Calu3 (cell line): ENCODE measurements at regions not wholly inside any gene's neighbourhood (a gene's known extent, or its start where the extent isn't known, plus 50 kb on each side); places are given as distances from the start of the nearest gene placed in this dataset.
"Not testable (repeated sequence)": the region's sequence is repeated elsewhere in the genome, so short reads cannot be mapped to it uniquely, and the experiment has no call there.

Experiments used
- BruUV-seq: library from RNA; stranded (reverse); fragments of 400-500 nt; replicated peaks from 2 replicates; lab custom pipeline; 2021; lab: Mats Ljungman, UMichigan
- CTCF ChIA-PET: fragments of 300-600 bp; sonication (Branson Sonifier 250); formaldehyde crosslinking; loops from one replicate; lab custom pipeline; 2022; ENCODE audit warnings: antibody characterized with exemption; lab: Charles Lee
- DNase-seq: peaks from one replicate; pipeline ENCODE4 v3.0.0; 2022
- H3K27ac Mint-ChIP-seq: one replicate; pipeline ENCODE4 v1.8.0; 2022; ENCODE audit warnings: mixed read lengths; ENCODE audit not compliant: unreplicated experiment
- H3K27me3 Mint-ChIP-seq: one replicate; pipeline ENCODE4 v1.8.0; 2022; ENCODE audit warnings: mixed read lengths; ENCODE audit not compliant: unreplicated experiment
- H3K36me3 Mint-ChIP-seq: one replicate; pipeline ENCODE4 v1.8.0; 2022; ENCODE audit warnings: mild to moderate bottlenecking, moderate library complexity, mixed read lengths; ENCODE audit not compliant: insufficient read depth, unreplicated experiment
- H3K4me1 Mint-ChIP-seq: one replicate; pipeline ENCODE4 v1.8.0; 2022; ENCODE audit warnings: mild to moderate bottlenecking, low read depth, mixed read lengths; ENCODE audit not compliant: unreplicated experiment
- H3K4me3 Mint-ChIP-seq: one replicate; pipeline ENCODE4 v1.8.0; 2022; ENCODE audit warnings: mild to moderate bottlenecking, low read depth, moderate library complexity, mixed read lengths; ENCODE audit not compliant: unreplicated experiment
- H3K9me3 Mint-ChIP-seq: one replicate; pipeline ENCODE4 v1.8.0; 2022; ENCODE audit warnings: low read depth, mixed read lengths; ENCODE audit not compliant: unreplicated experiment
- CTCF ChIP-seq: fragments of 200-600 bp; IDR thresholded peaks from one replicate; pipeline ENCODE4 v1.8.0; 2022; ENCODE audit warnings: antibody characterized with exemption; ENCODE audit not compliant: unreplicated experiment
- intact Hi-C: fragments of 100-400 bp; cut with micrococcal nuclease; formaldehyde crosslinking; loops from one replicate; pipeline ENCODE4 v1.10.0; 2022; ENCODE audit not compliant: unreplicated experiment

- no peak for TF ChIP-seq CTCF
- Mint-ChIP-seq H3K4me3 (no peak overlapping the region), H3K36me3 (no peaks in the 10 kb centered on the region), H3K9me3 (peaks cover 2% of the 10 kb centered on the region), H3K27me3 (no peaks in the 10 kb centered on the region), H3K27ac (no peak overlapping the region), H3K4me1 (no peaks in the 10 kb centered on the region)
- CTCF ChIA-PET = no interaction called here
- intact Hi-C loops = no loop called here
- no peak for DNase-seq
- BruUV-seq = no TSS peak
These were observed 108.9 kb downstream of the NPAP1 start for GRCh38 chr15:24784506-24784905.

GRCh38 chr15:24786347-24786746 is 110.8 kb downstream of the NPAP1 start:
- CTCF ChIA-PET = no interaction called here
- Mint-ChIP-seq H3K9me3 (peaks cover 2% of the 10 kb centered on the region), H3K27ac (no peak overlapping the region), H3K36me3 (no peaks in the 10 kb centered on the region), H3K4me3 (no peak overlapping the region), H3K4me1 (no peaks in the 10 kb centered on the region), H3K27me3 (no peaks in the 10 kb centered on the region)
- no peak for DNase-seq
- TF ChIP-seq CTCF = no peak
- BruUV-seq = no TSS peak
- intact Hi-C loops = no loop called here

GRCh38 chr15:24802624-24803023 is 127.0 kb downstream of the NPAP1 start:
- H3K27me3 Mint-ChIP-seq, H3K9me3 Mint-ChIP-seq, H3K4me1 Mint-ChIP-seq, DNase-seq, intact Hi-C loops, H3K4me3 Mint-ChIP-seq, H3K36me3 Mint-ChIP-seq, BruUV-seq, H3K27ac Mint-ChIP-seq: not testable (repeated sequence)
- CTCF ChIA-PET = interaction anchor here (0.5 kb wide), 1 partner anchor 41 kb away, joined by 7 read pairs; no protein-coding TSS in a partner anchor

- CTCF ChIA-PET = no interaction called here
- Mint-ChIP-seq H3K4me3 (no peak overlapping the region), H3K27me3 (no peaks in the 10 kb centered on the region), H3K36me3 (no peaks in the 10 kb centered on the region), H3K27ac (no peak overlapping the region), H3K9me3 (no peaks in the 10 kb centered on the region), H3K4me1 (no peaks in the 10 kb centered on the region)
- BruUV-seq = no TSS peak
- intact Hi-C loops = no loop called here
- no peak for TF ChIP-seq CTCF
- DNase-seq = no peak
These were observed 135.1 kb upstream of the SNRPN start for GRCh38 chr15:24819680-24820079.

- H3K36me3 Mint-ChIP-seq = no peaks in the 10 kb centered on the region
- no peaks in the 10 kb centered on the region for H3K4me1 Mint-ChIP-seq
- CTCF ChIA-PET = no interaction called here
- no peak overlapping the region for H3K4me3 Mint-ChIP-seq
- BruUV-seq = no TSS peak
- H3K27me3 Mint-ChIP-seq = no peaks in the 10 kb centered on the region
- no peak for TF ChIP-seq CTCF
- peaks cover 3% of the 10 kb centered on the region for H3K9me3 Mint-ChIP-seq
- intact Hi-C loops = no loop called here
- H3K27ac Mint-ChIP-seq = no peak overlapping the region
- no peak for DNase-seq
These were observed 131.3 kb upstream of the SNRPN start for GRCh38 chr15:24823473-24823872.
